Ovary (tissue), 7 donors: ENCODE measurements at regions not wholly inside any gene's neighbourhood (a gene's known extent, or its start where the extent isn't known, plus 50 kb on each side); places are given as distances from the start of the nearest gene placed in this dataset.

Source experiments
- DNase-seq, 5 donors: peaks; one replicate each; pipeline ENCODE4 v3.0.0-alpha.2; 2019 to 2020
- H3K27ac ChIP-seq, 2 donors: fragments of 200-600 bp; one replicate each; pipeline versions ENCODE4 v1.5.1 to v1.8.0; 2019 to 2022
- H3K27me3 ChIP-seq: fragments of 200-600 bp; one replicate; pipeline ENCODE4 v1.8.0; 2022
- H3K36me3 ChIP-seq: fragments of 200-600 bp; sonication (generic); one replicate; pipeline ENCODE4 v1.5.1; 2019
- H3K4me1 ChIP-seq: one replicate; pipeline ENCODE4 v1.8.1; 2013; ENCODE audit warnings: mild to moderate bottlenecking, moderate library complexity; ENCODE audit not compliant: insufficient read depth
- H3K4me3 ChIP-seq: fragments of 200-600 bp; sonication (generic); one replicate; pipeline ENCODE4 v1.5.1; 2017
- H3K9me3 ChIP-seq, 2 donors: fragments of 200-600 bp in 1 of 2; sonication (generic) in 1 of 2; one replicate each; pipeline versions ENCODE4 v1.5.1 to v1.8.1; 2013 to 2019; ENCODE audit warnings: mild to moderate bottlenecking in 1 of 2, moderate library complexity in 1 of 2
- EP300 ChIP-seq: sonication (generic); formaldehyde crosslinking; IDR thresholded peaks from one replicate; pipeline ENCODE4 v1.6.1; 2017; ENCODE audit warnings: antibody characterized with exemption
- POLR2A ChIP-seq: fragments of 450-650 bp; IDR thresholded peaks from one replicate; pipeline ENCODE4 v1.6.1; 2017; ENCODE audit warnings: antibody characterized with exemption, mild to moderate bottlenecking, moderate library complexity
- WGBS, 3 donors: extraction: QIAGEN DNeasy Blood & Tissue Kit in 1 of 3; methylation state at CpG; one replicate each; pipeline versions ENCODE4 v1.1.5 to v1.1.7; 2013 to 2017; 5-methylcytosine and 5-hydroxymethylcytosine counted together
- intact Hi-C, 4 donors: fragments of 100-400 bp; cut with DNase I; formaldehyde crosslinking; loops; one replicate each; pipeline versions ENCODE4 v1.11.0 to v1.15.1; 2022 to 2023
- TF ChIP-seq, protein P1 (sequence below), 3 donors: fragments of 450-650 bp in 2 of 3; fragments of 200-600 bp in 1 of 3; IDR thresholded peaks; one replicate each; pipeline versions ENCODE4 v1.5.1 to v1.8.0; 2016 to 2022; ENCODE audit warnings: antibody characterized with exemption in 3 of 3, mild to moderate bottlenecking in 1 of 3
- donor health status: DM: no; HTN: no; CAD: no; lungs with moderate emphysema.
- donor health status: DM: no; HTN: no; CAD: no.
- donor health status: Bipolar disorder and iron deficiency.
- donor health status: DM: no; HTN: no; CAD: no.
- donor health status: DM: yes; HTN: yes; CAD: no.

DNA sequence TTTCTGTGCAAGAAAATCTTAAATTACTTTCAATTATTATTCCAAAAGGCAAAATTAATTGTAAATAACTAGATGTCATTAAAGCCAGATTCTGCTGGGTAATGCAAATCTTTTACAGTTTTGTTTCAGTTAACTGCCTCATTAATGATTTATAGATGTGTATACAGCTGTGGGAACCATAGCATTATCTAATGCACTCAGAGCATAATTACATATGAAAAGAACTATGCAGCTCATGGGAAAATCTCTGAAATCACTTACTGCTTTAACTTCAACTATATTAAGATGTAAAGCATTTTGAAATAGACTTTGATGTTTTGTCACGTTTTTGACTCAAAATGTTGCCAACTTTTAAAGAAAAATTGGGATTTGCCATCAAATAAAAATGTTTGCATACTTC, 630.3 kb upstream of the KLHL4 start:
- H3K36me3 ChIP-seq: no peaks in the 10 kb centered on the region

DNA sequence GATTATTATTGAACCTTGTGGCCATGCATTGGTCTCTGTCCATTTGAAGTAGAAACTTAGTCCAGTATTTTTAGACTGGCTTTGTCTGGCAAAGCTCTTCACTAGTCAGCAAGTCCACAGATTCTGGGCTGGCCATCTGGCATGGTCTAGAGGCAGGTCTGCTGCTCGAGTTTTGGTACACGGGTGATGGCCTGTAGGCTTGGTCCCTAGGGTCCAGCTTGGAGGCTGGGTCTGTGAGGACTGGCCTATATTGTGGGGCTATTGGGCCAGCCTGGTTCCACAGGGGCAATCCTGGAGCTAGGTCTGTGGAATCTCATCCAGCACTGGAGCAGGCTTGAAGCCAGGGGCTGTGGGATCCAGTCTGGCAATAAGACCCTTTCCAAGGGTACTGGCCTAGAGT, 607.6 kb upstream of the KLHL4 start:
- intact Hi-C loops: no loop called here
- no peak for TF ChIP-seq EP300
- TF ChIP-seq POLR2A: no peak
- TF ChIP-seq, protein P1, sequence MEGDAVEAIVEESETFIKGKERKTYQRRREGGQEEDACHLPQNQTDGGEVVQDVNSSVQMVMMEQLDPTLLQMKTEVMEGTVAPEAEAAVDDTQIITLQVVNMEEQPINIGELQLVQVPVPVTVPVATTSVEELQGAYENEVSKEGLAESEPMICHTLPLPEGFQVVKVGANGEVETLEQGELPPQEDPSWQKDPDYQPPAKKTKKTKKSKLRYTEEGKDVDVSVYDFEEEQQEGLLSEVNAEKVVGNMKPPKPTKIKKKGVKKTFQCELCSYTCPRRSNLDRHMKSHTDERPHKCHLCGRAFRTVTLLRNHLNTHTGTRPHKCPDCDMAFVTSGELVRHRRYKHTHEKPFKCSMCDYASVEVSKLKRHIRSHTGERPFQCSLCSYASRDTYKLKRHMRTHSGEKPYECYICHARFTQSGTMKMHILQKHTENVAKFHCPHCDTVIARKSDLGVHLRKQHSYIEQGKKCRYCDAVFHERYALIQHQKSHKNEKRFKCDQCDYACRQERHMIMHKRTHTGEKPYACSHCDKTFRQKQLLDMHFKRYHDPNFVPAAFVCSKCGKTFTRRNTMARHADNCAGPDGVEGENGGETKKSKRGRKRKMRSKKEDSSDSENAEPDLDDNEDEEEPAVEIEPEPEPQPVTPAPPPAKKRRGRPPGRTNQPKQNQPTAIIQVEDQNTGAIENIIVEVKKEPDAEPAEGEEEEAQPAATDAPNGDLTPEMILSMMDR (IDR thresholded peaks at IDR 0.05): no peak
- WGBS, 3 donors: 56 to 90% (median 68%) methylated on average over 2 of the region's 2 CpGs
- Histone ChIP-seq H3K27ac (no peak overlapping the region), H3K4me1 (no peaks in the 10 kb centered on the region), H3K9me3 (no peaks in the 10 kb centered on the region), H3K4me3 (no peak overlapping the region), H3K27me3 (no peaks in the 10 kb centered on the region), H3K36me3 (no peaks in the 10 kb centered on the region)
- DNase-seq: no peak

More for the DNA sequence above, 630.3 kb upstream of the KLHL4 start:
- no peak overlapping the region for H3K27ac ChIP-seq
- no peaks in the 10 kb centered on the region for H3K9me3 ChIP-seq
- intact Hi-C loops: no loop called here
- no peak for DNase-seq
- H3K4me3 ChIP-seq: no peak overlapping the region
- 0 to 3% (median 3%) methylated on average over 1 of the region's 1 CpG for WGBS, 3 donors
- TF ChIP-seq EP300 (no peak), POLR2A (no peak)
- TF ChIP-seq, protein P1 (IDR thresholded peaks at IDR 0.05): no peak
- H3K27me3 ChIP-seq: no peaks in the 10 kb centered on the region
- H3K4me1 ChIP-seq: no peaks in the 10 kb centered on the region

DNA sequence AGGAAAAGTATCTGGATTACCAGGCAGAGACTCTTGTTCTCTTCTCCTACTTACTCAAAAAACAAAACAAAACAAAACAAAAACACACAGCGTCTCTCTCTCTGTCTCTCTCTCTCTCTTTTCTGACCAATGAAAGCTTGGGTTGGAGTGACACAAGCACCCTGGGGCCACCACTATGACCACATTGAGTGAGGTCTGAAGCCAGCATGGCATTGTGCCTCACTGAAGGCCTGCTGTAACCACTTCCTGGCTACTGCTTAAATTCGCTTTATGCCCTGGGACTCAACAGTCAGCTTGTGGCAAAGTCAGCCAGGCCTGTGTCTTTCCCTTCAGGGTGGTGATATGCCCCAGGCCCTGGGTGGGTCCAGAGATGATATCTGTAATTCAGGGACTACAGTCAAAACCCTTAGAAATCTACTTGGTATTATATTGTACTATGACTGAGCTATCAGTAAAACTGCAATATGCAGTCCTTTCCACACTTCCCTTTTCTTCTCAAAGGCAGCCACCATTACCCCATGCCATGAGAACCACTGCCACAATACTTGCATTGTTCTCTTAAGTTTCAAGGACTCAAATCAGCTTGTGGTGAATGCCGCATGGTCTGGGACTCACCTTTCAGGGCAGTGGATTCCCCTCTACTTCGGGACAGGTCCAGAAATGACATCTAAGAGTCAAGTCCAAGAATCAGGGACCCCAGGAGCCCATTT, 606.8 kb upstream of the KLHL4 start:
- TF ChIP-seq EP300 (no peak), POLR2A (no peak)
- TF ChIP-seq, protein P1 (IDR thresholded peaks at IDR 0.05): no peak

DNA sequence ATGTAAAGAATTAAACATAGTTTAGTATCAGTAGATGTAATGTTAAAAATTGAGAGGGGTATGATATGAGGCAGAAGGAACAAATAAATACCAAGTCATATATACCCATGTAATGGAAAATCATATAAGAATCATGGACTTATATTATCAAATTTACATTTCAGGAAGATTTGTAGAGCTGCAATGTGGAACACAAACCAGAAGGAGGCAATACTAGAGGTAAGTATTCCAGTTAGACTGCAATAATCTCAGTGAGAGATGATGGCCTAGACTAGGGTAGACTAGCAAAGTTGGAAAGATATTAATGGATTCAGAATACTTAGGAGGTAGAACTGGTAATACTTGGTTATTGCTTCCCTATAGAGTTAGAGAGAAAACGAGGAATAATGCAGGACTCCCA, 603.0 kb upstream of the KLHL4 start:
- Histone ChIP-seq H3K9me3 (no peaks in the 10 kb centered on the region), H3K27me3 (no peaks in the 10 kb centered on the region), H3K4me1 (no peaks in the 10 kb centered on the region), H3K36me3 (no peaks in the 10 kb centered on the region), H3K4me3 (no peak overlapping the region), H3K27ac (no peak overlapping the region)
- intact Hi-C loops: no loop called here
- 56 to 61% (median 61%) methylated on average over 1 of the region's 1 CpG for WGBS, 3 donors
- DNase-seq: no peak
- TF ChIP-seq, protein P1 (IDR thresholded peaks at IDR 0.05): no peak
- TF ChIP-seq EP300: no peak
- TF ChIP-seq POLR2A: no peak

More for the DNA sequence above, 606.8 kb upstream of the KLHL4 start:
- H3K27me3 ChIP-seq: no peaks in the 10 kb centered on the region
- no peaks in the 10 kb centered on the region for H3K36me3 ChIP-seq
- H3K27ac ChIP-seq: no peak overlapping the region
- no peaks in the 10 kb centered on the region for H3K4me1 ChIP-seq
- no peak overlapping the region for H3K4me3 ChIP-seq
- 66 to 75% (median 69%) methylated on average over 4 of the region's 4 CpGs for WGBS, 3 donors
- intact Hi-C loops: no loop called here
- no peak for DNase-seq
- H3K9me3 ChIP-seq: no peaks in the 10 kb centered on the region
